ENCODE measurements at regions not wholly inside any gene's neighbourhood (a gene's known extent, or its start where the extent isn't known, plus 50 kb on each side); places are given as distances from the start of the nearest gene placed in this dataset.

GRCh38 chr6:19997104-19997503 lies 159.9 kb downstream of the ID4 start:
- no peak for TF ChIP-seq EZH2 (IDR thresholded peaks at IDR 0.05; ENCODE audit: borderline replicate concordance, low read length)
- TF ChIP-seq, protein P1, sequence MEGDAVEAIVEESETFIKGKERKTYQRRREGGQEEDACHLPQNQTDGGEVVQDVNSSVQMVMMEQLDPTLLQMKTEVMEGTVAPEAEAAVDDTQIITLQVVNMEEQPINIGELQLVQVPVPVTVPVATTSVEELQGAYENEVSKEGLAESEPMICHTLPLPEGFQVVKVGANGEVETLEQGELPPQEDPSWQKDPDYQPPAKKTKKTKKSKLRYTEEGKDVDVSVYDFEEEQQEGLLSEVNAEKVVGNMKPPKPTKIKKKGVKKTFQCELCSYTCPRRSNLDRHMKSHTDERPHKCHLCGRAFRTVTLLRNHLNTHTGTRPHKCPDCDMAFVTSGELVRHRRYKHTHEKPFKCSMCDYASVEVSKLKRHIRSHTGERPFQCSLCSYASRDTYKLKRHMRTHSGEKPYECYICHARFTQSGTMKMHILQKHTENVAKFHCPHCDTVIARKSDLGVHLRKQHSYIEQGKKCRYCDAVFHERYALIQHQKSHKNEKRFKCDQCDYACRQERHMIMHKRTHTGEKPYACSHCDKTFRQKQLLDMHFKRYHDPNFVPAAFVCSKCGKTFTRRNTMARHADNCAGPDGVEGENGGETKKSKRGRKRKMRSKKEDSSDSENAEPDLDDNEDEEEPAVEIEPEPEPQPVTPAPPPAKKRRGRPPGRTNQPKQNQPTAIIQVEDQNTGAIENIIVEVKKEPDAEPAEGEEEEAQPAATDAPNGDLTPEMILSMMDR (IDR thresholded peaks at IDR 0.05; ENCODE audit: low read length) = no peak

All from OCI-LY1 (cell line).